Activated T-cell treated with anti-CD3 and anti-CD28 coated beads for 4 hours (primary cell): ENCODE measurements at regions not wholly inside any gene's neighbourhood (a gene's known extent, or its start where the extent isn't known, plus 50 kb on each side); places are given as distances from the start of the nearest gene placed in this dataset.

Experiments used
- DNase-seq: peaks from one replicate; pipeline ENCODE4 v3.0.0-alpha.2; 2020

- DNase-seq: no peak
These were observed 160.7 kb downstream of the NDUFA10 start for GRCh38 chr2:239864247-239865058.

- DNase-seq: no peak
These were observed 162.5 kb downstream of the NDUFA10 start for GRCh38 chr2:239862613-239863012.

GRCh38 chr2:239858179-239858578, 167.0 kb downstream of the NDUFA10 start:
- no peak for DNase-seq

GRCh38 chr2:239857591-239857990, 167.6 kb downstream of the NDUFA10 start:
- DNase-seq: no peak

- no peak for DNase-seq
These were observed 168.4 kb downstream of the NDUFA10 start for GRCh38 chr2:239856620-239857285.

GRCh38 chr2:239855863-239856587, 169.1 kb downstream of the NDUFA10 start:
- no peak for DNase-seq

GRCh38 chr2:239854596-239854995, 170.5 kb downstream of the NDUFA10 start:
- no peak for DNase-seq

GRCh38 chr2:239853706-239854327, 171.3 kb downstream of the NDUFA10 start:
- no peak for DNase-seq

GRCh38 chr2:239853121-239853520, 172.0 kb downstream of the NDUFA10 start:
- no peak for DNase-seq

GRCh38 chr2:239852272-239852671, 172.9 kb downstream of the NDUFA10 start:
- no peak for DNase-seq

GRCh38 chr2:239846789-239847676, 178.1 kb downstream of the NDUFA10 start:
- DNase-seq: no peak

- DNase-seq: no peak
These were observed 179.2 kb downstream of the NDUFA10 start for GRCh38 chr2:239845968-239846367.

GRCh38 chr2:239839306-239839705, 185.8 kb downstream of the NDUFA10 start:
- no peak for DNase-seq

- no peak for DNase-seq
These were observed 188.9 kb downstream of the NDUFA10 start for GRCh38 chr2:239836021-239836765.

- no peak for DNase-seq
These were observed 190.1 kb downstream of the NDUFA10 start for GRCh38 chr2:239835056-239835455.

GRCh38 chr2:239834143-239834542, 191.0 kb downstream of the NDUFA10 start:
- no peak for DNase-seq

GRCh38 chr2:239833269-239834109, 191.7 kb downstream of the NDUFA10 start:
- DNase-seq: no peak

GRCh38 chr2:239832490-239833268, 192.5 kb downstream of the NDUFA10 start:
- no peak for DNase-seq

- no peak for DNase-seq
These were observed 193.2 kb downstream of the NDUFA10 start for GRCh38 chr2:239831861-239832489.
